NOMO-1 treated with dmso at 0.1 percent for 144 hours (cell line): ENCODE measurements at regions not wholly inside any gene's neighbourhood (a gene's known extent, or its start where the extent isn't known, plus 50 kb on each side); places are given as distances from the start of the nearest gene placed in this dataset.
"Not testable (repeated sequence)": the region's sequence is repeated elsewhere in the genome, so short reads cannot be mapped to it uniquely, and the experiment has no call there.

Source experiments
- DNase-seq: peaks from one replicate; lab custom pipeline; 2025; ENCODE audit not compliant: unreplicated experiment; lab: John Stamatoyannopoulos, UW

DNA sequence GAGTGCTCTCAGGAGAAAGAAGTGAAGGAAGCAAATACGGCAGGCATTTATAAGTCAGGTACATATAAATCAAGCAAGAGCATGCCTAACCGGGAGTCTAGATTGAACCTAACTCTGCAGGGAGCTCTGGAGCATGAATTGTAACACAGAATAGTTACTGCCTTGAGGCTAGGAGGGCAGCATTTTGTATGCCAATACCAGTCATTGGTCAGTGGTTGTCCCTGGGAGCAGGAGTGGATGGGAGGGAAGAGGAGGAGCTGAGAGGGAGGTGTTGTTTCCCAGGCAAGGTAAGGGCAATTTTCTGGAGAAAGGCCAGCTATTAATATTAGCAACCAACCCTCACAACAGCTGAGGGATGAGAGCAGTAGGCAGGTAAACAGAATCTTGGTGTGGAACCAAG is 224.7 kb upstream of the DCAF8L1 start:
- no peak for DNase-seq

DNA sequence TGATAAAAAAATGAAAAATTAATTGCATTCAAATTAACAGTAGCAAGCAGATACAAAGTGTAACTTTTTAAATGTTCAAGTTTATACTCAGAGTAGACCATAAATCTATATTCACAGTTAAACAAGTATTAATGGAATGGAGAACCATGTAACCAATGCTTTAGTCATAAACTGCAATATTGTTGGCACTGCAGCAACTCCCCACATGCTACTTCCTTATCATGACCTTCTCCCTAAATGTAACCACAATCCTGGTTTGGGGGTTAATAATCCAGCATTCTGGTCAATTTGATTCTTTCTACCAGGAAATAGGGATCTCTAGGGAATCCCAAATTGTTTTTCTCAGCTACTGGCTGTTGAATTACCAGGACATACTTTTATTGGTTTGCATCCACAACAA is 223.9 kb upstream of the DCAF8L1 start:
- no peak for DNase-seq

DNA sequence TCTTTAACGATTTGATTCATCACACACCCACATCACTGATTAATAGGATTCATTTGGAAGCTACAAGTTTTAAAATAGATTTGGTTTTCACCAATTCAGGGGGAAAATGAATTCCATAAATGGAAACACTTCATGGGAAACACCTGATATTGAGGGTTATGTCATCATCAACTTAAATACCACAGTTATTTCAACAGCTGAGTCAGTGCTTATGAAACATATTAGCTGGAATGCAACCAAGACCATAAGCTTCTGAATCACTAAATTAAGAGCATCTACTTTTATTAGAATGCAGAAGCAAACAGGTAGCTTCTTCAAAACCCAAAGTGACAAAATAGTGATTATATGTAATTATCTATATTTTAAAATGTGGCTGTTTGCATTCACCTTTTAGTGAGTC is 207.8 kb upstream of the DCAF8L1 start:
- DNase-seq: no peak

DNA sequence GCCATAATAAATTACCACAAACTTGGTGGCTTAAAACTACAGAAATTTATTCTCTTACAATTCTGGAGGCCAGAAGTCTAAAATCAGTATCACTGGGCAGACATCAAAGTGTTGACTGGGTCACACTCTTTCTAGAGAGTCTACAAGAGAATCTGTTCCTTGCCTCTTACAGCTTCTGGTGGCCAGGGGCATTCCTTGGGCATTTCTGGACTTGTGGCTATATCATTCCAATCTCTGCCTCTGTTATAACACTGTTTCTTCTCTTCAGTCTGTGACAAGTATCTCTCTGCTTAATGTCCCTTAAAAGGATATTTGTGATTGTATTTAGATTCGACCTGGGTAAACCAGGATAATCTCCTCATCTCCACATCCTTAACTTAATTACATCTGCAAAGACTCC is 207.3 kb upstream of the DCAF8L1 start:
- no peak for DNase-seq

DNA sequence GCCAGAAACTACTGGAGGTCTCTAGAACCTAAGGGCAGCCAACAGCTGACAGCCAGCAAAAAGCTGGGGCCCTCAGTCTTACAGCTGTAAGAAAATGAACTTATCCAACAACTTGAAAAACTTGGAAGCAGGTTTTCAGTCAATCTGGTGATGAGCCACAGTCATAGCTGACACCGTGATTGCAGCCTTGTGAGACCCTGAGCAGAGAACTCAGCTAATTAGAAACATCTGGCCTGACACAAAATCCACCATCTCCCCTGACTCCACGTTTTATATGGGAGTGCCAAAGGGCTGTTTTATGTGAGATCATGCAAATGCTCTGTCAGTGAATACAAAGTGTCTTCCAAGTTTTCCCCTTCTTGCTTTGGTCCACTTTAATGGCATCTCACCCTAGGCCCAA is 198.8 kb upstream of the DCAF8L1 start:
- DNase-seq: no peak

DNA sequence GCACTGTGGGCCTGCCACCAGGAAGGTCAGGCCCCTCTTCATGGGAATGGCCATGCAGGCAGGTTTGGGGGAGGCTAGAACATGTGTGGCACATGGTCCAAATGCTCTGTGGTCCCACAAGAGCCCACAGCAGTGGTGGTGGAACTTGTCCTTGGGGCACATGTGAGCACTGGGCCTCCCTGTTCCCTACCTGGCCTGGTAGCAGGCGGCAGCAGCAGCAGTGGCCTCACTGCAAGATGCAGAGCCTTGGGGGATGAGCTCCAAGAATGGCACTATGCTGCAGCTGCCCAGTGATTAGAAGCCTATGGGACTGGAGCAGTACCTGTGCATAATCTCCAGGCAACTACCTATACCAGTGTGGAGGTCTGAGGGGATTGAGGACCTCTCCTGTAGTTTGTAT is 197.0 kb upstream of the DCAF8L1 start:
- no peak for DNase-seq

DNA sequence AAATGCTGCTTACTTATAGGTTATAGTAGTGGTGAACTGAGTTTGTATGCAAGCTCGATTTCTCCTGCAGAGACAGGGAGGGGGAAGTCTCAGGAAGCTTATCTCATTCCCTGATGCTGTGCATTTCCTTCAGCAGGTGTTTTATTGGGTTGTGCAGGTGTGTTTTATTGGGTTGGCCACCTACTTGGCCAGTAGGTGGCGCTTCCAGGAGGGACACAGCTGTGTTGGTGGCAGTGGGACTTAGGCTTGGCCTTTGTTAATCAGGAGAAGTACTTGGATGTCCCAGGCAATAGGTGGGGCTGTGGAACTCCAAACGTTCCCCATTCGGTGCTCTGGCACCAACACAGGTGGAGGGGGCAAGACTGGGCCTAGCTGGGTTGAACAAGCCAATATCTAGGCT is 196.0 kb upstream of the DCAF8L1 start:
- no peak for DNase-seq

DNA sequence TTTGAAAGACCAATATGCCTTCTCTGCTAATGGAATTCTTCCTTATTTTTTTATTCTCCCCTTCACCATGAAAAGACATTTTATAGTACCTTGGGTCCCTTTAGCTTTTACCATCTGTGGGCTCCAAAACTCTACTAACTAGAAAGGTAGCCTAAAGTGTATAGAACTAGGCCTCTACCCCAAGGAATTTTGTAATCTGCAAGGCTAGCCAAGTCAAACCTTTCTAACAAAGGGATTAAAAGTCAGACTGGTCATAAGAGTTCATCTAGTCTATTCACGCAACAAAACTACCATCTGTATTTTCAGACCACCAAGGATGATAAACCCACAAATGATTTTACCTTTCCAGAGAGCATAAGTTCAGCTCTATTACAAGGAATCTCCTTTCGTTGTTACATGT is 189.5 kb upstream of the DCAF8L1 start:
- no peak for DNase-seq

DNA sequence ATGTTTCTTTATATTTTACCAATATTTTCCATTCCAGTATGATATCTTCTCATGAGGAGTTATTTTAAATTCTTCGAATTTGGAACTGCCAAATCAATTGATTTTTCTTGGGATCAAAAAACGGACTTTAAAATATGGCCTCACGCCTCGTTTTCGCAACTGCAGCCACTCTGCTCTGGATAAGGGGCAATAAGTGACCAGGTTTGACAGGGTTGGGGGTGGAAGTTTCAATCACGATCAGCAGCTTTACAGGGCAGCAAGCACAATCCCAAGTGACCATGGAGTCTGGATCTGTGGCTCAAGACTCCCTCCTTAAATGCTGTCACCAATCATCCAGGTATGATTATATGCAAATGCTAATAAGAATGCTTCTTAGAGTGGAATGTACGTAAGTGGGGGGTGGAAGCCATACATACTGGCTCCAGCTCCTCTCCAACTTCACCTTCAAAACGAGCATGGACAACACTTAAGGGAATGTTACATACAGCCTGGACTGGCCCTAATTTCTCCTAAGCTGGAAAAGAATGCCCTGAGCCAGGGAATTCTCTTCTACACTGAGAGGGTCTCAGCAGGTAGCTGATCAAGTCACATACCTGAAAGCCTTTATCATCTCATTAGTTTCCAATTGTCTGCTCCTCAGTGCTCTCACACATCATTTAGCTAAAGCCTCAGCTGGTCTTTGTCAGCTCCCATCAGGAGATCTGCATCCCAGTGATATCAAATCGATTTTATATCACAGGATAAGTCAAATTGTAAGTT is 176.9 kb upstream of the DCAF8L1 start:
- no peak for DNase-seq

DNA sequence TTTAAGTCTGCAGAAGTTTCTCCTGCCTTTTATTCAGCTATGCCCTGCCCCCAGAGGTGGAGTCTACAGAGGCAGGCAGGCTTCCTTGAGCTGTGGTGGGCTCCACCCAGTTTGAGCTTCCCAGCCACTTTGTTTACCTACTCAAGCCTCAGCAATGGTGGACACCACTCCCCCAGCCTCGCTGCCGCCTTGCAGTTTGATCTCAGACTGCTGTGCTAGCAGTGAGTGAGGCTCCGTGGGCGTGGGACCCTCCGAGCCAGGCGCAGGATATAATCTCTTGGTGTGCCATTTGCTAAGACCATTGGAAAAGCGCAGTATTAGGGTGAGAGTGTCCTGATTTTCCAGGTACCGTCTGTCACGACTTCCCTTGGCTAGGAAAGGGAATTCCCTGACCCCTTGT is 171.0 kb upstream of the DCAF8L1 start:
- not testable (repeated sequence) for DNase-seq

DNA sequence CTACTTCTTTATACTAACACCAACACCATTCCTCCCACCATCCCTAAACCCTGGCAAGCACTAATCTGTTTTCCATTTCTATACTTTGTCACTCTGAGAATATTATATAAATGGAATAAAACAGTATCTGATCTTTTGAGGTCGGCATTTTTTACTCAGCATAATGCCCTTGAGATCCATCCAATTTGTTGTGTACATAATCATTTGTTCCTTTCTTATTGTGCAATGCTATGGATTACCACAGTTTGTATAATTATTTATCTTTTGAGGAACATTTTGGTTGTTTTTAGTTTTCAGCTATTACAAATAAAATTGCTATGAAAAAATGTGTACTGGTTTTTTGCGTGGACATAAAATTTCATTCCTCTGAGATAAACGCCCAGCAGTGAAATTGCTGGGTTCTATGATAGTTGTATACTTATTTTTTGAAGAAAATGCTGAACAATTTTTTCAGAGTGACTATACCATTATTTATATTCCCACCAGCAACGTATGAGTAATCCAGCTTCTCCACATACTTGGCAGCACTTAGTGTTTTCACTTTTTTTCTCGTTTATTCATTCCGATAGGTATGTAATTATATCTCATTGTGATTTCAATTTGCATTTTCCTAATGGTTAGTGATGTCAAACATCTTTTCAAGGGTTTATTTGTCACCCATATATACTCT is 154.3 kb upstream of the DCAF8L1 start:
- DNase-seq: no peak

DNA sequence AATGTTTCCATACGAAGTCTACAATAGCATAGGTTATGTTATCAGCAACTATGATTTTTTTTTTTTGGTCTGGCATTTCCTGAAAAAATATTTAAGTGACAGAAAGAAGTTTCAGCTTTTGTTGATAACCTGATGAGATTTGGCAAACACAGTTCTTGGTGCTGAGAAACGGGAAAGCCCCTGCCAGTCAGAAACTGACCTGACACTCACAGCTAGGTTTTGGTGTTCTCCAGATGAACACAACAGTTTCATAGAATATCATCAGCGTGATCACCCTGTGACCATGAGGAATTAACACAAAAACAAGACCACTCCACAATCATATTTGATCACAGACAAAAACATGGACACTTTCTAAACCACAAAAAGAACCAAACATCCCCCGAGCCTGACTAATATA is 152.5 kb upstream of the DCAF8L1 start:
- no peak for DNase-seq

DNA sequence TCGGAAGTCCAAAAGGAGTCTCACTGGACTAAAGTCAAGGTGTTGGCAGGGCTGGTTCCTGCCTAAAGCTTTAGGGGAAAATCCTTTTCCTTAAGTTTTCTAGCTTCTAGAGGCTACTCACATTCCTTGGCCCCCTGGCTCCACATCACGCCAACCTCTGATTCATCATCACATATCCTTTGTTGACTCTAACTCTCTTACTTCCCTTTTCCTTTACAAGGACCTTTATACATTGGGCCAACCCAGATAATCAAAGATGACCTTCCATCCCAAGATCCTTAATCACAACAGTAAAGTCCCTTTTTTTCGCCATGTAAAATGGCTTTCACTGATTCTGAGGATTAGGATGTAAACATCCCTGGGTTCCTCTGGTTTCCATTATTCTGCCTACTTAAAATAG is 146.4 kb upstream of the DCAF8L1 start:
- DNase-seq: no peak

DNA sequence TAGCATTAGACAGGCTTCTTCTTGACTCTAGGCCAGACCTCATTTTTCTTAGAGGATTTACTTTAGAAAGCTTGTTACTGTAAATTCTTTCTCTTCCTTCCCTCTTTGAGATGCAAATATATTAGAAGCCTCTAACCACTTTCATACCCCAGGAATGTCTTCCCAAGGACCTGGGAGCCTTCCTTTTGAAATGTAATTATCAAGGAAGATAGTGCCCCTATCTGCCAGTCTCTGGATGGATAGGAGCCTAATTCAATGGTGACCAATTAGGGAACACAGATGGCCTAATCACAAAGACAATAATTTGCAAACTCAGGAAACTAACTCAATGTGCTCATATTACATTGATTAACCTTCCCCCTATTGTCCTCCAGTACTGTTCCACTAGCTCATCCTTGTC is 145.6 kb upstream of the DCAF8L1 start:
- no peak for DNase-seq

DNA sequence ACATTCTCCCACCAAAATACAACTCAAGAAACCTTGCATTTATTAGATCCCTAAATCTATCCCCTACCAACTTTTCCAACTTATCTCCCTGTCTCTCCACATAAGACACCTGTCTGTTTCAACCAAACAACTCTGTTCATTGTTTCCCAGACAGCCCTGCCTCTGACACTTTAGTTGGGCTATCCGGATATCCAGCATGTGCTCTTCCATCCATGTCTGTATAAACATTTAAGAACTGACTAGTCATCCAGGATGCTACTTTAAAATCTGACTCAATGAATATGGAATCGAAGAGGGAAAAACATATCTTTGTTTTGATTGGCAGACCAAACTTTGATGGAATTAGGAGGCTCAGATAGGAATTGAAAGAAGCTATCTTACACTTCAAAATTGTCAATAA is 143.2 kb upstream of the DCAF8L1 start:
- DNase-seq: no peak

DNA sequence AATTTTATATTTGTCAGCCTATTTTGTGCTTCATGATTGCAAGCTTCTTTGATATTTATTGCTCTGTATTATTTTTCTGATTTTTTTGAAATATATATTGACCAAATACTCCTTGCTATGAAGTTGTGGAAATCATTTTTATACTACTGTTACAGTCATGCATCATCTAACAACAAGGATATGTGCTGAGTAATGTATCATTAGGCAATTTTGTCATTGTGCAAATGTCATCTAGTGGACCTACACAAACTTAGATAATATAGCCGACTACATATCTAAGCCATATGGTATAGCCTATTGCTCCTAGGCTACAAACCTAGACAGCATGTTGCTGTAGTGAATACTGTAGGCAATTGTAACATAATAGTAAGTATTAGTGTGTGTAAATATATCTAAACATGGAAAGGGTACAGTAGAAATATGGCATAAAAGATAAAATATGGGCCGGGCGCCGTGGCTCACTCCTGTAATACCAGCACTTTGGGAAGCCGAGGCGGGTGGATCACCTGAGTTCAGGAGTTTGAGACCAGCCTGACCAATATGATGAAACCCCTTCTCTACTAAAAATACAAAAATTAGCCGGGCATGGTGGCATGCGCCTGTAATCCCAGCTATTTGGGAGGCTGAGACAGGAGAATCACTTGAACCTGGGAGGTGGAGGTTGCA is 139.5 kb upstream of the DCAF8L1 start:
- DNase-seq: not testable (repeated sequence)

DNA sequence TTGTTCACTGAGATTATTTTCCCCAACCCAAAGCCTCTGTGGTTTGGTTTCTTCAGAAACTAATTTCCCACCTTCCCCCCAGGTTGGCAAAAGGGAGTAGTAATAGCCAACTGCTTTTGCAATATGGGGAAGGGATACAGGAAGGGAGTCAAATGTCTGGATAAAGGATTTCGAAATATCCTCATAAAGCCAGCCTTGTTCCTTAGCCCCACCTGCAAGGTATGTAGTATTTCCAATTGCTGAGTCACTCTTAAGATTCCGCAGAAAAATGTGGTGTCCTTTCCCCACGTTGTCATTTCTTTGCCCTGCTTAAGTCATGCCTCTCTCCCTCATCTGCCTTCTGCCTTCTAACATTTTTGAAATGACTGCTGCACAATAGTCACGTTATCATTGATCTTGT is 138.8 kb upstream of the DCAF8L1 start:
- no peak for DNase-seq

DNA sequence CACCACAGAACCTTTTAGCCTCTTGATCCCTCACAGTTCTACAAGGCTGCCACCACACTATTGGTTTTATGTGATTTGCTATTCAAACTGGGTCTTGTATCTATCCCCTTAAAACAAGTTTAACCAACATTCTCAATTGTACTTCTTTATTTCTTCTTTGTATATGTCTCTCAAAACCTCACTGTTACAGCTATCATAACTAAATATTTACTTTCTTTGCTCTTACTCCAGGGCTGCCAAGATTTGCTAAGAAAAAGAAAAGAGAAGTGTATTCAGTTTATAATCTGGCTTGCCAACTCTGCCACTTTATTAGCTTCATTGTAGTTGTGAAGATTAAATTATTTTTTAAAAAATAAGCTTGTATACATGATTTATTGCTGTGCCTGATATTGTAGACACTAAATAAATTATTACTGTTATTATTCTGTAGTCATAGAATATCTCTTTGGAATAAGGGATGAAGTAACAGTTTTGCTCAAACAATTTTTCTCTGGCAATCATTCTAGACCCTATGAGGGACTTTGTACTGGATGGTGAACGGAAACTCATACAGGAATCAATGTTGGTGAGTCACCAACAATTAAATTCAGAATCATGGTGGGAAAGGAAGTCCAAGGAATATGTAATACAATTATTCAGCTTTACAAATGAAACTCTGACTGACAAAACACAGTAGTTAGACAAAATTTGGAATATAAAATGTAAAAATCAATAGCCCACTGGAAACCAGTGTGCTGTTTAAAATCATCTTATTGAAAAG is 127.1 kb upstream of the DCAF8L1 start:
- no peak for DNase-seq

DNA sequence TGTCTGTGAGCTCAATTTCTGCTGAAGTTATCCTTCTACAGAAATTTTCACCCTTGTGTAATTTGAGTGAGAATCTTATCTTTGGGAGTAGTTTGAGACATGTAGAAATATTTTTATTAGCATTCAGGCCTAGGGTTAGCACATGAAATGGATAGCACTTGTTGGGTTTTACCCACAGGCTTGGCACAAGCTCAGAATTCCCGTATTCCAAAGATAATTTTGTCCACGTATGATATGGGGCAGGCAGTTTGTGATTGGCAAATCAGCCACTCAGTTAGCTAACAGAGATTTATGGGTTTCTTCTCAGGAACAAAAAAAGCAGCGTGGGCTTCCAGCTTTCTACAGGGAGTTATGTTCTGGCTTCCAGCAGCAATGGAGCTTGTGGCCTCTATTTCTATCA is 117.9 kb upstream of the DCAF8L1 start:
- no peak for DNase-seq

DNA sequence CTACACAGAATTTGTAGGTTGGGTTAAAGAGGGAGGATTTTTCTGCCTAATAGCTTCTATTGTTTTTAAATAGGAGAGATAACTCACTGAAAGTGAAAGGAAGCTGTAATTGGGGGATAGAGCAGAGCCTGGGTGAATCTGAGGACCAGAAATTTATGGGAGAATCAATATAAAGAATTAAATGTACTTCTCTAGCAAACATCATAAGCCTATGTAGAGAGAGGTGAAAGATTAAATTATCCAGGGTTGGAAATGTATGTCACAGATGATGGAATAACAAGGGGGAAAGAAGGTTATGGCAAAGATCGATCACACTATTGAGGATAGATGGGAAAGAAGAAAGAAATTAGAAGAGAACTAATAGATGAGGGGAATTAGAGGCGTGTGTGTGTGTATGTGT is 104.4 kb upstream of the DCAF8L1 start:
- no peak for DNase-seq

DNA sequence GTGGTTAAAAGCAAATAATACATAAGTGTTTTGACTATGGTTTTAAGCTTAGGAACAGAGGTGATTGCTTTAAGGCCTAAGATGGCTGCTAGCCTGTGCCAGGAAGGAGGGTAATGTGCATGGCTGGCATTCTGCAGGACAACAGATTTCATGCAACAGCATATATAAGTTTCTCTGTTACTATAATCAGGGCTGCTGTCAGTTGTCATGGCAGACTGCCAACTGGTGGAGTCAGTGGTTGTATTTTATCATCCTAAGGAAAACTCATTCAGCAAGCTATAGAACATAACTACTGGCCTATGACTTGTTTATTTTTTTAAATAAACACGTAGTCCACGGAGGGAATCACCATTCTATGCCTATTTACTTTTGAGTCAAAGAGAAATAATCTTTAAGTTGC is 77.7 kb upstream of the DCAF8L1 start:
- DNase-seq: no peak
